IPS-15b (cell line): ENCODE measurements at regions not wholly inside any gene's neighbourhood (a gene's known extent, or its start where the extent isn't known, plus 50 kb on each side); places are given as distances from the start of the nearest gene placed in this dataset.

Source experiments
- H3K27me3 ChIP-seq: one replicate; pipeline ENCODE4 v1.6.1; 2013; ENCODE audit warnings: low read length; ENCODE audit not compliant: control insufficient read depth, insufficient read depth
- H3K36me3 ChIP-seq: one replicate; pipeline ENCODE4 v1.6.1; 2013; ENCODE audit warnings: low read length; ENCODE audit not compliant: control insufficient read depth, insufficient read depth
- H3K4me1 ChIP-seq: one replicate; pipeline ENCODE4 v1.6.1; 2013; ENCODE audit warnings: mild to moderate bottlenecking, low read length; ENCODE audit not compliant: control insufficient read depth, insufficient read depth
- H3K4me3 ChIP-seq: one replicate; pipeline ENCODE4 v1.5.1; 2013; ENCODE audit warnings: low read depth, low read length
- H3K9ac ChIP-seq: one replicate; pipeline ENCODE4 v1.6.1; 2013; ENCODE audit warnings: low read depth, mild to moderate bottlenecking, low read length
- H3K9me3 ChIP-seq: one replicate; pipeline ENCODE4 v1.6.1; 2013; ENCODE audit warnings: mild to moderate bottlenecking, low read length; ENCODE audit not compliant: control insufficient read depth, insufficient read depth

GRCh38 chr1:163770265-163770664, 448.5 kb downstream of the NUF2 start:
- Histone ChIP-seq H3K4me3 (no peak overlapping the region), H3K9me3 (no peaks in the 10 kb centered on the region), H3K36me3 (no peaks in the 10 kb centered on the region), H3K4me1 (no peaks in the 10 kb centered on the region), H3K27me3 (no peaks in the 10 kb centered on the region), H3K9ac (no peak overlapping the region)

GRCh38 chr1:163771637-163772036, 449.9 kb downstream of the NUF2 start:
- H3K27me3 ChIP-seq = no peaks in the 10 kb centered on the region
- no peaks in the 10 kb centered on the region for H3K4me1 ChIP-seq
- H3K9me3 ChIP-seq = no peaks in the 10 kb centered on the region
- no peaks in the 10 kb centered on the region for H3K36me3 ChIP-seq
- H3K9ac ChIP-seq = no peak overlapping the region
- H3K4me3 ChIP-seq = no peak overlapping the region

- Histone ChIP-seq H3K4me1 (no peaks in the 10 kb centered on the region), H3K36me3 (no peaks in the 10 kb centered on the region), H3K27me3 (no peaks in the 10 kb centered on the region), H3K9me3 (no peaks in the 10 kb centered on the region), H3K4me3 (no peak overlapping the region), H3K9ac (no peak overlapping the region)
Observed at GRCh38 chr1:163772246-163772645, 450.5 kb downstream of the NUF2 start.

- Histone ChIP-seq H3K9me3 (no peaks in the 10 kb centered on the region), H3K27me3 (no peaks in the 10 kb centered on the region), H3K4me3 (no peak overlapping the region), H3K36me3 (no peaks in the 10 kb centered on the region), H3K4me1 (no peaks in the 10 kb centered on the region), H3K9ac (no peak overlapping the region)
Observed at GRCh38 chr1:163773396-163773795, 451.6 kb downstream of the NUF2 start.

GRCh38 chr1:163774401-163774945, 452.7 kb downstream of the NUF2 start:
- H3K36me3 ChIP-seq = no peaks in the 10 kb centered on the region
- H3K9ac ChIP-seq = no peak overlapping the region
- H3K4me3 ChIP-seq = no peak overlapping the region
- H3K4me1 ChIP-seq = no peaks in the 10 kb centered on the region
- H3K9me3 ChIP-seq = no peaks in the 10 kb centered on the region
- no peaks in the 10 kb centered on the region for H3K27me3 ChIP-seq

GRCh38 chr1:163774978-163775620, 453.3 kb downstream of the NUF2 start:
- Histone ChIP-seq H3K36me3 (no peaks in the 10 kb centered on the region), H3K9ac (no peak overlapping the region), H3K4me3 (no peak overlapping the region), H3K4me1 (no peaks in the 10 kb centered on the region), H3K27me3 (no peaks in the 10 kb centered on the region), H3K9me3 (no peaks in the 10 kb centered on the region)

- Histone ChIP-seq H3K4me3 (no peak overlapping the region), H3K9me3 (no peaks in the 10 kb centered on the region), H3K9ac (no peak overlapping the region), H3K27me3 (no peaks in the 10 kb centered on the region), H3K36me3 (no peaks in the 10 kb centered on the region), H3K4me1 (no peaks in the 10 kb centered on the region)
Observed at GRCh38 chr1:163777205-163777604, 455.5 kb downstream of the NUF2 start.

- Histone ChIP-seq H3K4me3 (no peak overlapping the region), H3K36me3 (no peaks in the 10 kb centered on the region), H3K27me3 (no peaks in the 10 kb centered on the region)
Observed at GRCh38 chr1:163781146-163781545, 459.4 kb downstream of the NUF2 start.

GRCh38 chr1:163785868-163786405, 464.2 kb downstream of the NUF2 start:
- Histone ChIP-seq H3K4me1 (no peaks in the 10 kb centered on the region), H3K9me3 (no peaks in the 10 kb centered on the region), H3K36me3 (no peaks in the 10 kb centered on the region), H3K27me3 (no peaks in the 10 kb centered on the region), H3K9ac (no peak overlapping the region), H3K4me3 (no peak overlapping the region)

More at GRCh38 chr1:163781146-163781545, 459.4 kb downstream of the NUF2 start:
- Histone ChIP-seq H3K9ac (no peak overlapping the region), H3K4me1 (no peaks in the 10 kb centered on the region), H3K9me3 (no peaks in the 10 kb centered on the region)

- H3K4me3 ChIP-seq = no peak overlapping the region
- H3K4me1 ChIP-seq = no peaks in the 10 kb centered on the region
- H3K9ac ChIP-seq = no peak overlapping the region
- H3K36me3 ChIP-seq = no peaks in the 10 kb centered on the region
- no peaks in the 10 kb centered on the region for H3K9me3 ChIP-seq
- no peaks in the 10 kb centered on the region for H3K27me3 ChIP-seq
Observed at GRCh38 chr1:163789911-163790310, 468.2 kb downstream of the NUF2 start.

GRCh38 chr1:163794551-163794950, 472.8 kb downstream of the NUF2 start:
- no peaks in the 10 kb centered on the region for H3K27me3 ChIP-seq
- no peaks in the 10 kb centered on the region for H3K36me3 ChIP-seq
- no peaks in the 10 kb centered on the region for H3K9me3 ChIP-seq
- H3K4me1 ChIP-seq = peaks cover under 1% of the 10 kb centered on the region
- H3K4me3 ChIP-seq = no peak overlapping the region
- H3K9ac ChIP-seq = no peak overlapping the region

- H3K4me1 ChIP-seq = peaks cover 3% of the 10 kb centered on the region
- H3K4me3 ChIP-seq = no peak overlapping the region
- no peaks in the 10 kb centered on the region for H3K27me3 ChIP-seq
- no peaks in the 10 kb centered on the region for H3K9me3 ChIP-seq
- H3K9ac ChIP-seq = no peak overlapping the region
- no peaks in the 10 kb centered on the region for H3K36me3 ChIP-seq
Observed at GRCh38 chr1:163796394-163796821, 474.7 kb downstream of the NUF2 start.
